ENCODE measurements at regions not wholly inside any gene's neighbourhood (a gene's known extent, or its start where the extent isn't known, plus 50 kb on each side); places are given as distances from the start of the nearest gene placed in this dataset.

DNA sequence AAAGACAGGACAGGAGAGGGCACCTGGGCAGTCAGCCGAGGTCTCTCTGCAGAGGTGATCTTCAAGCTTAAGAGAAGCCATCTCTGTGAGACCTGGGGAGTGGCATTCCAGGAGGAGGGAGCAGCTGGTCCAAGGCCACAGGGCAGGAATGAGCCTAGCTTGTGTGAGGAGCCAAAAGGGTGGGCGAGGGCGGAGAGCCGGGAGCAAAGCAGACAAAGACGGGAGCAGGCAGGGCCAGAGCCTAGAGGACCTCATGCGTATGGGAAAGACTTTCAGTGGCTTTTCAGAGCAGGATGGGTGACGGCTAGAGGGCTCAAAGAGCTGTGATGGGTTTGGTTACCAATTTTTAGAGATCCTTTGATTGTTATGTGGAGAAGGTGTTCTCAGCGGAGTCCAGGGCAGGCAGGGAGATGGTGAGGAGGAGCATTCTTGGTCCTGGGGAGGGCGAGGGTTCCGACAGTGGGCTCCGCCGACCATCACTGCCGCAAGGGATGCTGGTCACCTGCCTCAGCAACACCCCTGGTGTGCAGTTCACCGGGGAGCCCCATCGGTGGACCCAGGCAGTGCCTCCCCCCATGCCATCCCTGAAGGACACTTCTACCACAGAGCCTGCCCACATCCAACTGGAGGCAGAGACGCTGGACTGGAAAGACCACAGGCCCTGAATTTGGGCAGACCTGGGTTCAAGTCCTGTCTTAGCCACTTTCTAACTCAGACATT is 122.9 kb upstream of the IRF2BP2 start:
- H3K9me3 ChIP-seq (ENCODE audit: low read length): no peaks in the 10 kb centered on the region
- H3K27me3 ChIP-seq (ENCODE audit: insufficient read depth, low read depth, low read length): no peaks in the 10 kb centered on the region
- H3K9ac ChIP-seq (ENCODE audit: low read length): no peak overlapping the region
- no peaks in the 10 kb centered on the region for H3K36me3 ChIP-seq (ENCODE audit: insufficient read depth, low read length)
- H3K4me3 ChIP-seq (ENCODE audit: low read length): no peak overlapping the region
- no peak for TF ChIP-seq REST (IDR thresholded peaks at IDR 0.05; ENCODE audit: borderline replicate concordance)
- no peak for TF ChIP-seq EZH2 (IDR thresholded peaks at IDR 0.05; ENCODE audit: borderline replicate concordance, insufficient read depth, low read length, poor library complexity, severe bottlenecking)
- TF ChIP-seq CTCF (IDR thresholded peaks at IDR 0.05; ENCODE audit: poor library complexity, severe bottlenecking): no peak
- no peak for TF ChIP-seq RAD21 (conservative IDR thresholded peaks at IDR 0.05)
- no peak for TF ChIP-seq TAF1 (IDR thresholded peaks at IDR 0.05; ENCODE audit: low read depth)
- TF ChIP-seq SMC3 (conservative IDR thresholded peaks at IDR 0.05; ENCODE audit: poor library complexity): no peak
- no peak for TF ChIP-seq POLR2AphosphoS5 (IDR thresholded peaks at IDR 0.05)
- no peak for TF ChIP-seq EP300 (conservative IDR thresholded peaks at IDR 0.05; ENCODE audit: poor library complexity, severe bottlenecking)
- no peak for TF ChIP-seq MXI1 (conservative IDR thresholded peaks at IDR 0.05; ENCODE audit: poor library complexity, severe bottlenecking)
- H3K79me2 ChIP-seq (replicated peaks; ENCODE audit: insufficient read depth, low read length): no peaks in the 10 kb centered on the region
- no peak overlapping the region for H3K27ac ChIP-seq (ENCODE audit: low read length)
- H3F3A ChIP-seq (ENCODE audit: insufficient read depth, low read length, poor library complexity, severe bottlenecking): no peaks in the 10 kb centered on the region
- H3K9me2 ChIP-seq (ENCODE audit: insufficient read depth, low read length): no peaks in the 10 kb centered on the region
- H2AFZ ChIP-seq (ENCODE audit: low read depth, low read length): no peak overlapping the region
- no peak overlapping the region for H3K4me2 ChIP-seq (ENCODE audit: low read length)
- H4K20me1 ChIP-seq (ENCODE audit: insufficient read depth): no peaks in the 10 kb centered on the region

GRCh38 chr1:234732260-234732659 is 122.3 kb upstream of the IRF2BP2 start:
- H3K79me2 ChIP-seq (replicated peaks; ENCODE audit: insufficient read depth, low read length): no peaks in the 10 kb centered on the region
- no peak overlapping the region for H3K27ac ChIP-seq (ENCODE audit: low read length)
- no peaks in the 10 kb centered on the region for H3K9me2 ChIP-seq (ENCODE audit: insufficient read depth, low read length)
- no peak overlapping the region for H3K4me2 ChIP-seq (ENCODE audit: low read length)
- no peak overlapping the region for H3K4me3 ChIP-seq (ENCODE audit: low read length)
- H3K36me3 ChIP-seq (ENCODE audit: insufficient read depth, low read length): no peaks in the 10 kb centered on the region
- H3K9ac ChIP-seq (ENCODE audit: low read length): no peak overlapping the region
- TF ChIP-seq REST (IDR thresholded peaks at IDR 0.05; ENCODE audit: borderline replicate concordance): no peak
- TF ChIP-seq RAD21 (conservative IDR thresholded peaks at IDR 0.05): no peak
- no peak for TF ChIP-seq EZH2 (IDR thresholded peaks at IDR 0.05; ENCODE audit: borderline replicate concordance, insufficient read depth, low read length, poor library complexity, severe bottlenecking)
- no peak for TF ChIP-seq TAF1 (IDR thresholded peaks at IDR 0.05; ENCODE audit: low read depth)
- no peak overlapping the region for H2AFZ ChIP-seq (ENCODE audit: low read depth, low read length)
- H3K27me3 ChIP-seq (ENCODE audit: insufficient read depth, low read depth, low read length): no peaks in the 10 kb centered on the region
- H3K9me3 ChIP-seq (ENCODE audit: low read length): no peaks in the 10 kb centered on the region
- H4K20me1 ChIP-seq (ENCODE audit: insufficient read depth): no peaks in the 10 kb centered on the region
- H3F3A ChIP-seq (ENCODE audit: insufficient read depth, low read length, poor library complexity, severe bottlenecking): peaks cover 3% of the 10 kb centered on the region

Data from neural cell (in vitro differentiated cells).